ENCODE measurements at regions not wholly inside any gene's neighbourhood (a gene's known extent, or its start where the extent isn't known, plus 50 kb on each side); places are given as distances from the start of the nearest gene placed in this dataset.
A peak's percentile ranks its signal among the peaks of the same experiment; 100 is the strongest.

GRCh38 chr16:73599351-73599750 is 551.4 kb upstream of the ZFHX3 start:
- no peaks in the 10 kb centered on the region for H3K36me3 ChIP-seq (ENCODE audit: low read depth)
- DNase-seq (no peak), ATAC-seq (no peak)
- H3K4me3 ChIP-seq: no peak overlapping the region
- H3K4me1 ChIP-seq (ENCODE audit: low read depth): no peaks in the 10 kb centered on the region
- TF ChIP-seq CTCF (IDR thresholded peaks at IDR 0.05): no peak
- intact Hi-C loops (cut with DNase I, micrococcal nuclease): no loop called here
- H3K9me3 ChIP-seq: no peaks in the 10 kb centered on the region

- Histone ChIP-seq H3K9me3 (no peaks in the 10 kb centered on the region), H3K36me3 (ENCODE audit: low read depth) (no peaks in the 10 kb centered on the region), H3K4me3 (no peak overlapping the region), H3K4me1 (ENCODE audit: low read depth) (no peaks in the 10 kb centered on the region)
- intact Hi-C loops (cut with DNase I, micrococcal nuclease): no loop called here
- TF ChIP-seq CTCF (IDR thresholded peaks at IDR 0.05): no peak
- DNase-seq (no peak), ATAC-seq (no peak)
Measured at GRCh38 chr16:73584157-73584556, 536.2 kb upstream of the ZFHX3 start.

GRCh38 chr16:73572135-73572828 is 524.4 kb upstream of the ZFHX3 start:
- DNase-seq (peak in 1 of 3 donors; percentile 16), ATAC-seq (no peak)
- Histone ChIP-seq H3K9me3 (no peaks in the 10 kb centered on the region), H3K36me3 (ENCODE audit: low read depth) (no peaks in the 10 kb centered on the region), H3K4me1 (ENCODE audit: low read depth) (no peaks in the 10 kb centered on the region), H3K4me3 (no peak overlapping the region)
- intact Hi-C loops (cut with DNase I, micrococcal nuclease): no loop called here
- TF ChIP-seq CTCF (IDR thresholded peaks at IDR 0.05): no peak

- no peaks in the 10 kb centered on the region for H3K36me3 ChIP-seq (ENCODE audit: low read depth)
- TF ChIP-seq CTCF (IDR thresholded peaks at IDR 0.05): no peak
- no peak overlapping the region for H3K4me3 ChIP-seq
- ATAC-seq: no peak
- H3K9me3 ChIP-seq: no peaks in the 10 kb centered on the region
- no peak for DNase-seq
- intact Hi-C loops (cut with DNase I, micrococcal nuclease): no loop called here
- no peaks in the 10 kb centered on the region for H3K4me1 ChIP-seq (ENCODE audit: low read depth)
Measured at GRCh38 chr16:73569266-73569980, 521.5 kb upstream of the ZFHX3 start.

GRCh38 chr16:73568769-73569168 is 520.8 kb upstream of the ZFHX3 start:
- no peaks in the 10 kb centered on the region for H3K9me3 ChIP-seq
- H3K36me3 ChIP-seq (ENCODE audit: low read depth): no peaks in the 10 kb centered on the region
- no peak overlapping the region for H3K4me3 ChIP-seq
- H3K4me1 ChIP-seq (ENCODE audit: low read depth): no peaks in the 10 kb centered on the region
- DNase-seq: no peak
- no peak for ATAC-seq
- intact Hi-C loops (cut with DNase I, micrococcal nuclease): no loop called here
- TF ChIP-seq CTCF (IDR thresholded peaks at IDR 0.05): no peak
